GM18508 (cell line): ENCODE measurements at regions not wholly inside any gene's neighbourhood (a gene's known extent, or its start where the extent isn't known, plus 50 kb on each side); places are given as distances from the start of the nearest gene placed in this dataset.

Experiments used
- ATAC-seq: cut with Tn5 transposase; IDR thresholded peaks from one replicate; pipeline ENCODE4 v1.9.1; 2021; ENCODE audit warnings: moderate number of reproducible peaks; ENCODE audit not compliant: insufficient read depth, unreplicated experiment

DNA sequence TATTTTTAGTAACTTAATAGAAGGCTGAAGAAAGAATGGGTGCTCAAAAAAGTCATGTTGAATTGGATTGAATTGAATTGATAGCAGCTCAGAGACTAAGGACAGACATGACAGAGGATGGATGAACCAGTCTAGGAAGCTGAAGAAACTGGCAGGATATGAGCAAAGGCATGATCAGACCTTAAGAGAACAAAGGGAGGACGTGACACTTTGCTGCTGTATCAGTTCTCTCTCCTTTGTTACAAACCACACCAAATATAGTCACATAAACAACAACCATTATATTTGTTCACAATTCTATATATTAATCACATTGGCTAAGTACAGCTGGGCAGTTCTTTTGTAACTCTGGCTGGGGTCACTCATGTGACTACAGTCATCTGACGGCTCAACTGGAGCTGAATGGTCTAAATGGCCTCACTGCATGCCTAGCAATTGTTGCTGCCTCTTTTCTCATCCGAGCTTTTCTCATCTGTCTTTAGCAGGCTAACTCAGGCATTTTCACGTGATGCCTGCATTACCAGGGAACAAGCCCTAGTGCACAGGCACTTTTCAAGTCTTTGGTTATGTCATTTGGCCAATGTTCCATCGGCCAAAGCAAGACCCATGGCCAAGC, 355.0 kb downstream of the ETNK1 start:
- ATAC-seq, result no peak

DNA sequence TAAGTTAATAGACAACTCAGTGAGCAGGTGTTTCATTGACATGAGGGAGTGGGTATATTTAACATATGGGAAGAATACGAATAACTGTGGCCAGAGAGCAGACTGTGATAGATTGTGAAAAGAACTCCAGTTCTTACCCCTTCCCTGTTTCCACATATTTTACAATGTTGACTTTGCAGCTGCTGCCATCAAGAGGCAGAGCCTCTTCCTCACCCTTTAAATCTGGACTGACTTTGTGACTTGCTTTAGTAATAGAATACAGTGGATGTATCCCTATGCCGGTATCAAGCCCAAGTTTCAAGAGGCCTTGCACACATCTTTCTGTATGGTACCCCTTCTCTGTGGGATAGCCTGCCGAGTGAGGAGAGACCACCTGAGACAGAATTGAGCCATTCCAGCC, 356.7 kb downstream of the ETNK1 start:
- no peak for ATAC-seq

DNA sequence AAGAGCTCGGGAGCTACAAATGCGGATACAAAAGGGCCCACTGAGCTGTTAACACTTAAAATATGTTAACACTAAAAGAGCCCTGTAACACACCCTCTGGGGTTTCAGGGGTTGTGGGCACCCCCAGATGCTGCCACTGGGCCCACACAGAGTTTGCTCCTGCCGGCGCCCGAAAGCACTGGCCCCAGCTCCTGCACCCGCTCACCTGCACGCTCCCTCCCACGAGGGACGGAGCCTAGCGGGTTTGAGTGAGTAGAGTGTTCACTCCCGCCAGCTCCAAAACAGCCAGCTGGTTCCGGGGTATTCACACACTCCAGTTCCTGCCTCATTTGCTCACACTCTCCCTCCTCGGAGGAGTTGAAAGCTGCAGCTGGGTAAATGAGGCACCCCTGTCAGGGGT, 357.7 kb downstream of the ETNK1 start:
- ATAC-seq, result no peak

DNA sequence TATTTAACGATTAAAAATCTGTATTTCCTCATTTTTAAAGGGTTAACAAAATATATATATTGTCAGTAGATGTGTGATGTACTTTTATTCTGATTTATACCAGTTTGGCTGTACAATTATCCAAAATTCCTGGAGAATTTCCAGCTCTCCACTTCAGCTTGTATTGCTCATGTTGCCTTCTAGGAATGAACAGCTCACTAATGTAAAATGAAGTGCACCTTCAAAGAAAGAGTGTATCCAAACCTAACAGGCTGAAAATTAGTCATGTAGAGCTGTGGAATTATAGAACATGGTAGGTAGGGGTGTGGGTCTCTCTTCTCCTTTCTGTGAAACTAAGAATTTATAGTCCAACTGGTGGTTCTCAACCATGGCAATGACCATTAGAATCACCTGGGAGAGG, 362.0 kb downstream of the ETNK1 start:
- ATAC-seq, result no peak

DNA sequence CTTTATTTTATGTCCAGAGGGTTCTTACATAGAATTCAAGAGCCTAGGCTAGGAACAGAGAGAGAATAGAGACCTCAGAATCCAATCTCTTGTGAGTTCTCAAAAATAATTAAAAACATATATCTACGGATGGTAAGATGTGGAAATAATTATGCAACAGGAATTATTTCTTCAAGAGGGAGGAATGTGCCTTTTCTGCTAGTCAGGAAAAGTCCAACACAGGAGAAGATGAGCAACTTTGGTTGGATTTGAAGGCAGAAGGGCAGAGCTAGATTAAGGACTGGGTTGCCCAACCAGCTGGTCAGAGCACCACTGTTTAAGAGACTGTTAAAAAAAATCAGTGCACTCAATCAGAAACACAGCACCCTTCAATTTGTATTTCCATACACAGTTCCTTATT, 365.5 kb downstream of the ETNK1 start:
- no peak for ATAC-seq

DNA sequence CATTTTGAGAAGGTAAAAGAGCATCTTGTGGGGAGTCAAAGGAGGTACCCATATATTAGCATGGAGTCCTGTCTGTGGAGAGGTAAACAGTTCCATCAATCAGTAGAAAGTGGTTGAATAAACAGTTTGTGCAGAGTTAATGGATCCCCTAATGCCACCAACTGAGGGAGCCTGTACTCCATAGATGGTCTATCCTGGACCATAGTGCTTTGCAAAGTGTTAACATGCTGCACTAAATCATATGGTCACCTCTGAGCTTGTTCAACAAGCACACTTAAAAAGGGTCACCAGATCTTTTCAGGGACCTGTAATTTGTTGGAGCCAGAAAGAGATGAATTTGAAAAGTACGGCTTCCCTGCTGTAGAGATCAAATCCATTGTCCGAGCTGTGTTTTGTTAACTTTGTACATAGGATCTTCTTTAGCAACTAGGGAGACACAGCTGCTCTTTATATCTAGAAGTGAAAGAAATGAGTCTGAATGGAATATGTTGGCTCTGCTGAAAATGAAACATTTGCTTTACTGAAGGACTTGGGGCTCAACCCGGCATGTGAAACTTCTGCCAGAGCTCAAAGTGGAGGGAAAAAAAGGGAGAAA, 366.4 kb downstream of the ETNK1 start:
- ATAC-seq, result no peak

DNA sequence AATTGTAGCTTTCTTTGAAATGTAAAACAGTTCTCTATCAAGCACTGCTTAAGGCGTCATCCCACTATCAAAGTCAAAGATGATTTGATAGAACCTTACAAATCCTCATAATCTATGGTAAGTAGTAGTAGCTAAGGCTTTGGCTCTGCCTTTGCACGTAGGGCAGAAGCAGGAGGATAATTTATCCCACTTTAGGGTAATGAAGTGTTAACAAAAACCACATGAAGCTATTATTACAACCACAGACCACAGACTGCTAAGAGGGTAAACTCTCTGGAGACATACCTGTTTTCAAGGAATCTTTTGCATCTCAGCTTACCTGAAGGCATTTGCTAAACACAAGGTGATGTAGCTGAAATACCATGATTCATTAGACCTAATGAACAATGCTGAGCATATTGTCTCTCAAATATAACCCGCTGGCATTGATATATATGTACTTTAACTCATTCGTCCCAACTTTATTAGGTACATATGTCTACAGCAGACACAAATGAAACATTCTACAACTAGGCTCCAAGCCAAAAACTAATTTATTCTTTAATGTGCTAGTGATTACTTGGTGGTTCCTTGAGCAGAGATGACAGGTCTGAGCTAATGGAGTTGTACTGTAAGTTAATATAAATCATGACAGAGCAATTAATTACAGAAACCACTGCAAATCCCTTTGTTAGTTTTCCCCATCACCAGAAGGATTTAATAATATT, 368.8 kb downstream of the ETNK1 start:
- no peak for ATAC-seq

DNA sequence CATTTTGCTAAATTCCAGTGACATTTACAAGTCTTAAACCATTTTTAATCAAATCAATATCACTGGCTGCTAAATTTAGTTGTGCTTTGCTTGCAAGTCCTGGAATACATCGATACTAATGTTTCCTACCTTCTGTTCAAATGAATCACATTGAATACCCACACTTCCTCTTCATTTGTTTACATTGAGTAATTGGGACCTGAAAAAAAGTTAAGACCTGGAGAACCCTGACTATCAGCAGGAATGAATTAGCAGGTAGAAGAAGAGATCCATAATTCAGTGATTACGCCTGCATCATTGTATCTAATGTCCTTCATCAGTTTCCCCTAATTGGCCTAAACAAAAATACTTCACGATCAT, 369.3 kb downstream of the ETNK1 start:
- no peak for ATAC-seq

DNA sequence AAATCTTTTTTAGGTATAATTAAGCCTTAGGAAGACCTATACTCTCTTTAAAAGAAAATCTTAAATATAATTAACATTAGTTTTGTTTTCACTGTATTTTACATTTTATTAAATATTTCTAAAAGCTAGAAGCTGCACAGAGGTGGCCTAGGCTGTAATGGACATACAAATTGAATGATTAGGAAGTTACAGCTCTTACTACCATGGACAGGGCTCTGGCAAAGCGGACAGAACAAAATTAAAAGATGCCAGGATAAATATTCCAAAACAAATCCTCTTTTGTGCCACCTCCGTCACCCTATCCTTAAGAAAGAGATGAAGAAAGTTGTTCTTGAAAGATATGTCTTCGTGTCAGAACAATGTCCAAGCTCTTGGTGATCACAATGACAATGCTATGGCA, 376.5 kb downstream of the ETNK1 start:
- ATAC-seq, result no peak

DNA sequence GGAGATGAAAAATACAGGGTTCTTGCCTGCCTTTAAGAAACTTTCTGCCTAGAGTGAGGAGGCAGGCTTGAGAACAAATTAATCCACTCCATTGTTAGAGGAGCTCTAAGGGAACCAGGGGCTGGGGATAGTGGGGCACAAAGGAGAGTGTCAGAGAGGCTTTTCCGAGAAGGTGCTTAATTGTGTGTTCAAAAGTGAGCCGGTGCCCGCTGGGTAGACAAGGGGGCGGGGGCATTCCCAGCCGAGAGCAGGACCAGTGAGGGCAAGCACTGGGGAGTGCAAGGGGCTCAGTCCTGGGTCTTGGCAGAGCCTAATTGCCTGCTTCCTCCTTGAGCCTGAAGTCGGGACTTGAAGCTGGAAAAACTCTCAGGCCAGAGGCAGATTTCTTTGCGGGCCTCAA, 377.4 kb downstream of the ETNK1 start:
- no peak for ATAC-seq

DNA sequence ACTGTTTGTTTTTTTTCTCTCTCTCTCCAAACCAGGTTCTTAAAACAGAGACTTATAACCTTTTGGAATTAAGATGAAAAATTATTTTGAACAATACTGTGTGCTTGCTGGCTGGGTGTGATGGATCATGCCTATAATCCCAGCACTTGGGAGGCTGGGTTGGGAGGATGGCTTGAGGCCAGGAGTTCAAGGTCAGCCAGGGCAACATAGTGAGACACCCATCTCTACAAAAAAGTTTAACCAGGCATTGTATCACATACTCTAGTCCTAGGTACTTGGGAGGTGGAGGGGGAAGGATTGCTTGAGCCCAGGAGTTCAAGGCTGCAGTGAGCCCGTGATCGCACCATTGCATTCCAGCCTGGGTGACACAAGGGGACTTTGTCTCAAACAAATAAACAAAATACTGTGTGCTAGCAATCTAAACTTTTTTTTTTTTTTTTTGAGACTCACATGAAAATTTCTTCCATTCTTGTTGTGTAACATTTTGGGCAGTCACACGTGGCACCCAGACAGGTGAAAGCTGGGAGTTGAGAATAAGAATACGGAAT, 379.6 kb downstream of the ETNK1 start:
- no peak for ATAC-seq

DNA sequence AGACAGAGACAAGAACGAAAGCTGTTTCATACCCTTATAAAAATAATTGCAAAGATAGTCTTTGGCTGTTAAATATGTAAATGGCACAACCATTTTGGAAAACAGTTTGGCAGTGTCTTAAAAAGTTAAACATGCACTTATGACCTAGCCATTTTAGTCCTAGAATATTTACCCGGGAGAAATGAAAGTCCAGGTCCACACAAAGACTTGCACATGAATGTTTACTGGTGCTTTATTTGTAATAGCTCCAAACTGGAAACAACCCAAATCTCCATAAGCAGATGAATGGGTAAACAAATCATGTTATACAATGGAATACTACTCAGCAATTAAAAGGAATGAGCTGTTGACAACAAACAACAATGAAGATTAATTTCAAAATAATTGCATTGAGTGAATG, 380.4 kb downstream of the ETNK1 start:
- no peak for ATAC-seq

DNA sequence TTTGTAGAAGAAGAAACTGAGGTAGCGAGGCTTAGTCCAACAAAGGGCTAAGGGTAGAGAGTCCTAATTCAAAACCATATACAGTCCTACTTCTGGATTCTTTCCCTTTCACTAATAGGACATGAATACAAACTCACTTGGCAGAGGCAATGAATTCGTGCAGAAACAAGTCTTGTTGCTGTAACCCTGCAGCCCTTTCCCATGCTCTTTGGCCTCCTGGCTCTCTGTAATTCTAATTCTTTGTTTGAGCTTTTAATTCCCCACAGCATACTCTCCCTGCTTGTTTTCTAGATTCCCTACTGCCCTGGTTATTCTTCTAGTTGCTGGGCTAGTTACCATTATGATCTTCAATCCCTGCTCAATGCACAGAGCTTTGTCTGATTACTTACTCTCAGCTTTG, 381.4 kb downstream of the ETNK1 start:
- ATAC-seq, result no peak

DNA sequence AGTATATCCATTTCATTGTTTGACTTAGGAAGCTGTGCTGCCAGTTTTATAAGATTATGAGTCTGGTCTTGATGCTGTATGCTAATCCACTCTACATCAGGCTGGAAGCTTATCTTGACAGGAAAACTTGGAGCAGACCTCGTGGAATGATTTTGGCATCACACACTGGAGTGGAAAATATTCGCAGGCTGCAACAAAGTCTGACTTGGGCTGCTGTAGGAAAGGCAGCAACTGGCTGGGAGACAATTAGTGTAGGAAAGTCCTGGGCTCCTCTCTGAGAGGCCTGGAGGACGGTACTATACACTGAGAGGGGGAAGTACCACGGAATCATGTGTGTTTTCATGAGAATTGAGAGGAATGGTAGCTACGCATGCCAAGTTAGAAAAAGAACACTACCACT, 383.7 kb downstream of the ETNK1 start:
- ATAC-seq, result no peak

DNA sequence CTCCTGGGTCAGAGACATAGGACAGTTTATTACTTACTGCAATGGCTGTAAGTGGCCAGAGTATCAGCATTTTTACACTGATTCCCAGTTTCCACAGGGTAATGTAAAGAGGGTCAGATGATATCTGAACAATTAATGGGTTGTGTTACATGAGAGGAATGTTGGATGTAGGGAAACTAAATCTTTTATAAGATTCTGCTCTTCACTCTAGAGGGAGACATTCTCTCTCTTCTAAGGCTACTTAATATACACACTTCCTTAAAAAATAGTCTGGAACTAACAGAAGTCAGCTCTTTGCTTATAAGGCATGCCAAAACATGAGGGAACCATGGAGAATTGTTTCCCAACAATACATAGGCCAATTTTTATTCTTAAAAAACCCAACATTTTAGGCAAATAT, 389.8 kb downstream of the ETNK1 start:
- ATAC-seq, result no peak

DNA sequence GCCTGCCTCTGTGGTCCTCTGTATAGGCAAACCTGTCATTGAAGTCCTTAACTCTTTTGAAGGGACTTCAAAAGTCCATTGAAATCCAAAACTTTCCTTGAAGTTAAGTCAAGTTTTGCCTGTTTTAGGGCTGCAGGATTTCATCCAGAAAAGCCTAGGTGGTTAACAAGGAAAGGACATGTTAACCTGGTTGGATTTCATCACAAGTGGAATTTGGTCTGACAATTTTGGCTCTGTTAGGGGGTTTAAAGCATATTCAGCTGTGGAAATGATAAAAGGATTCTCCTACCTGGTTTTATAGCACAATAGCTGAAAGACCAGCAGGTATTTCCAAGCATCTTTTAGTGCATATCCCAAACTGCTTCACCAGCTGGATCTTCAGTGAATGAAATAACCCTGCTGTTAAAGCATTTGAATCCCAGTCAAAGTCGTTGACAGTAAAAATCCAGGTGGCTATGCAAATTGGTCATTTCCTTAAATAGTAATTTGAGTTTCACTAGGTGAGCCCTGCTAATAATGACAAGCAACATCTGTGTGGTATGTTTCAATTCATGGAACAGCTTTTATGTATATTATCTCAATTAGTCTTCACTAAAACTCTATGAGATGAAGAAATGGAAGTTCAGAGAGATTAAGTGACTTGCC, 400.5 kb downstream of the ETNK1 start:
- no peak for ATAC-seq

DNA sequence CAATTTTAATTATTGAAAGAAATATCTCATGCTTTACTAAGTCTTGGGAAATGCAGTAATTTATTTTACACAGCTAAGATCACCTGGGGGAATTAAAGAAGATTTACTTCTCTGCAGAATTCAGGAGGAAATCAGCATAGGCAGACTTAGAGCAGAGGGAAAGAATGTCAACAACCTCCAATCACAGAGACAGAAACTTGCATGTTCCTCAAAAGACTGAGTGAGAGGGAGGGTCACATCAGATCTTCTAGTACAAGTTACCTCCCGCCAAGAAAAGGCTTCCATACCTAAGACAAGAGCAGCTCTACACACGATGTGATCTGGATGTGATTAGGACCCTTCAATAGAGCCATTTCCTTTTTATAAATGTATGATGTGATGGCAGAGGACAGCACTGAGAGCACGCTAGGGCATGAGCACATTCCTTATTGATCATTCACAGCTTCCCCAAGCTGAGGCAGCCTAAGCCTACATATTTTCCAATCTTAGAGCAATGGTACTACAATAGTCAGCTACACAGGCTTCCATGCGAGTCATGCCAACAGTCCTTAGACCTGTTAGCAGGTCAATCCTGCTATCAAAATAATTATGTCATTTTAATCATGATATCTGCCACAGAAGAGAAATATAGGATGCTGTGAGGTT, 403.3 kb downstream of the ETNK1 start:
- no peak for ATAC-seq

DNA sequence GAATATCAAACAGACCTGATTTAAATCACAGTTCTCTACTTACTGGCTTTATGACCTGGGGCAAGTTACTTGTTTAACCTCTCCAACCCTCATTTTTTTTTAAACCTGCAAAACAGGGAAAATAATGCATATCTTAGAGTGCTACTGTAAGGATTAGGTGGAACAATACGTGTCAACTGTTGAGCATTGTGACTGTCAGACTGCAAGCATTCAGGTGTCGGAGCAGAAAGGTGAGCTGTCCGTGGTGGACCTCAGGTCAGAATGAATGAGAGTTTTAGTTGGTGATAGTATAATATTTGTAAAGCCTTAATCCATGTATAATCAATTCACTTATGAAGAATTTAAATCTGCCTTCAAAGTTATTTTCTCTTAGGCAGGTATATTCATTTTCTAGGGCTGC, 404.2 kb downstream of the ETNK1 start:
- no peak for ATAC-seq

DNA sequence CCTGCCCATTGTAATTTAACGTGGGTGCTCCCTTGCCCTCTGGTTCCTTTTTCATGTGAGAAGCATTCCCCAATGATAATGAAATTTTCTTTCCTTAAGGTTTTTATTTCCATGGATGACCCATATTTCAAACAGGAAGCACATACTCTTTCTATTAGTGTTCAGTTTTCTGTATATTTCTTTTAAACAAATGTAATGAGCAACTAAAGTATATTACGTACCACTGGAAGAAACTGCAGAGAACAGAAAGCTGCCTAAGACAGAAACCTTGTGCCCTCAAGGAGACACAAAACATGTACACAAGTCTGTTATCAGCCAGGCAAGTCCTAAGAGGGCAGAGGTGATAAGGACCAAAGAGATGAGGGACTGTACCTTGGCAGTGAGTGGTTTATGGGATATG, 414.9 kb downstream of the ETNK1 start:
- no peak for ATAC-seq

DNA sequence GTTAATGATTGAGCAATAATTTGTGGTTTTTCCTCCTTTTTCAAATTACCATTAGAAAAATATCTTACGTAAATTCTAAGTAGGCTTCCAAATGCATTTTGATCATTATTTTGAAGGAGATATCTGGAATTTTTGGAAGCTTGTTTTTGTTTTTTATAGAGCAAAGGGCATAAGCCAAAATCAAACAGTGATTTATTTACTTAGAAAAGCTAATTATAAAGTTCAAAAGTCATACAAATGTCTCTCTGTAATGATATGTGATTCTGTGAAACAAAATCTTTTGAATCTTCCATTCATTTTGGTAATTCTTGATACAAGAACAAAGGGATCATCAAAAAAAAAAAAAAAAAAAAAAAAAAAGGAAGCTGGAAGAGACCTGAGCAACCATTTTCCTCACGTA, 416.8 kb downstream of the ETNK1 start:
- no peak for ATAC-seq

DNA sequence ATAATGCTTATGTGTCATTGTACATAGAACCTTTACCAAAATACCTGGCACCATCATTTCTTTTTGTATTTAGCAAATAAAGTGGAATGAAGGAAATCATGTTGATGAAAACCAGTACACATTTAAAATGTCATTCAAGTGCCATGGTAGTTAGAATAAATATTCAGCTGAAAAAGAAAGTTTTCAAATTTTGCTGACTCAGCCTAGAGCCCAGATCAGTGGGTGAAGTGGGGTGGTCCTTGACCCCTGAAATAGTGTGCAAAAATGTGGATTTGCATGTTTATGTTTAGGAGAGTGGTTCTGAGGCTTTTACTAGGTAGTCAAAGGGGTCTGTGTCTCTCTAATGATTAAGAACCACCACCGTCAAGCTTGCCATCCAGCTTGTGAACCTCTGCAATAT, 418.7 kb downstream of the ETNK1 start:
- ATAC-seq, result no peak
